Activated T-cell treated with anti-CD3 and anti-CD28 coated beads for 1 hour (primary cell): ENCODE measurements at regions not wholly inside any gene's neighbourhood (a gene's known extent, or its start where the extent isn't known, plus 50 kb on each side); places are given as distances from the start of the nearest gene placed in this dataset.

ENCODE experiments used
- DNase-seq: peaks from one replicate; pipeline ENCODE4 v3.0.0-alpha.2; 2020; ENCODE audit warnings: low read depth

GRCh38 chr6:156046268-156046665 lies 590.6 kb upstream of the NOX3 start:
- DNase-seq: no peak

DNA sequence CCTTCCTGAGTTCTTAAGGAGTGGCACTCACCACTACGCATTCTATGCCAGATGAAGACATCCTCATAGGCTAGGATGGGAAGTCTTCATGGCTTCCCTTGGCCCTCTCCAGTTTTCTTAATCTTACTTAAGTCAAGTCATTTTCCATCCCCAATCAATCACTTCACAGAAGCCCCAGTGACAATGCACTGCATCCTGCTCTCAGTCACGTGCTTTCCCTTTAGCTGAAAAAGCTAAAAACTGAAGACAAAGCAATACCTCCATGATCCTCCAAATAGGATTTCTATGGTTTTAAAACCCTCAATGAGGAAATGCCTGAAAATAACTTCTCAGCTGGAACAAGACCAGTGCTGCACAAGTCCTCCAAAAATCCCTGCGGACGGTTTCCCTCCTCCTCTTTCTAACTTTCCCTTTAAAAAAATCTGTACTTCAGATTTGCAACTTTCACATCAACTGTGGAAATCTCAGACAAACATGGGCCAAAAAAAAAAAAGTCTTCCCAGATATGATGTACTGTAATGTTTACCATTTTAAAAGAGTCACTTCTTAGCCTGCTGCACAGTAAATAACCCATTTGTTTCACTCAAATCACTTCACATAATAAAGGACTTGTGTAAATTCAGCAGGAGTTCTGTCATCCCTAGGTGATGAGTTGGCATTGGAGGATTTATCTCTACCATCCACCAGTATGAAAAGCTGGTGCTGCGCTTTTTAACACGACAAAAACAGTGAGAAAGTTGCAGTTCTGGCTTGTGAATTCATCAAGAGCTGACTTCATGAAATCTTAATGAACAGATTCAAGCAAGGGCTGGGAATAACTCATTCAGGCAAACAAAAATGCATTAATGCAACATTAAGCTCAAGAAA lies 590.0 kb upstream of the NOX3 start:
- DNase-seq: no peak

DNA sequence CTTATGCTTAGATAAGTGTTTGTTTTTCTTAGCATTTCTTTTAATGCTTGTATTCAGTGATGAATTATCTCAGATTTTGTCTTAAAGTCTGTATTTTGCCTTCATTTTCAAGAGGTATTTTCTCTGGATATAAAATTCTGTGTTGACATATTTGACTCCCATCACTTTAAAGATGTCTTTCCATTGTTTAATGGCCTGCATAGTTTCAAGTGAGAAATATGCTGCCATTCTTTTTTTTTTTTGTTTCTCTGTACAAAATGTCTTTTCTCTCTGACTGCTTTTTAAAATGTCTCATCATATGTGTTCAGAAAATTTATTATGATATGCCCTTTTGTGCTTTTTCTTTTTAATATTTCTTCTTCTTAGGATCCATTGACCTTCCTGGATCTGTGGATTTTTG lies 578.0 kb upstream of the NOX3 start:
- no peak for DNase-seq

- no peak for DNase-seq
Measured at GRCh38 chr6:156031516-156031915, 575.9 kb upstream of the NOX3 start.

DNA sequence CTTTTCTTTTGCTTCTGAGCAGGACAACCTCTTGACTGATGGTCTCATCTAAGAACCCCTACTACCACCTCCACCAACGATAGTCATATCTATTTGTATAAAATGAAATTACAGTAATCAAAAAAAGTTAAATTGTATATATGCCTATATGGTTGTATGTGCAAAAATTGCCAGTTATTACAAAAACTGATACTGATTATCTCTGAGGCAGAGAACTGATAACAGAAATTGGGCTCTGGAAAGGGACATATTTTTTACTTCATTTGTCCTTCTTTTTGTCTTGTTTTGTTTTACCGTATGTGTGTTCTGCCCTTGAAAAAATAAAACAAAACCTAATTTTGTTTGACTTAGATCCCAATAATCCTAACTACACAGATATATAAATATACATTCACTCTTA lies 574.4 kb upstream of the NOX3 start:
- no peak for DNase-seq

GRCh38 chr6:156029286-156029985 lies 573.8 kb upstream of the NOX3 start:
- no peak for DNase-seq

DNA sequence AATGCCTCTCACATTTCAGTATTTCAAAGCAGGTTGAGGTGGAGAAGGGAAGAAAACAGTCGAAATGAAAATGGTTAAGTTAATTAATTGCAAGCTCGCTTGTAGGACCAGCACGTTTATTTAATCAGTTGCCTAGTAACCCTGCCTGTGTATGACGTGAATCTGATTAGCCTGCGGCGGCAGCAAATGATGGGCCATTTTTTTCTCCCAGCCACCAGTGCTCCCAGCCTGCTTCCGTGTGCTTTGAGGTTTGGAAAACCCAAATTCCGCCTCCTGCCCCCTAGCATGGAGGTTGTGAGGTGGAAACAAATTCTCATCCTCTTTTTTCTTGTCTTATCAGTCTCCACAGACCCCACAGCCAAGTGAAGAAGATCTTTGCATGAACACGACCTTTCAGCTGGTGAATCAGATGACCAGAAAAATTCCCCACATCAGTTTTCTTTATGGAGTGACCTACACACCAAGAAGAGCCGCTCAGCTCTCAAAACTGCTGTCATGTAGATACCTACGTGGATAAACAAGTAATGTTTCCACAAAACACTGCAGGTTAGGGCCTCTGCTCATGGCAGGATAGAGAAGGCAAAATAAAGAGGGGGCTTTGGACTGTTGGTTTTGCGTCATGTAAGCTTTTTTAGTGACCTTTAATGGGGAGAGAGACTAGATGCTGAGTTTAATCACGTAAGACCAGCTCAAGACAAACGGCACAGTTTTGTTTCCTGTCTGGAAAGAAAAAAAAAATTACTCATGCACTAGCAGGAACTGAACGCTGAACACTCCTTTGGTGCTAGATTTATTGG lies 572.9 kb upstream of the NOX3 start:
- no peak for DNase-seq

- no peak for DNase-seq
Measured at GRCh38 chr6:156027248-156027626, 571.6 kb upstream of the NOX3 start.

- DNase-seq: no peak
Measured at GRCh38 chr6:156026486-156027247, 571.0 kb upstream of the NOX3 start.

- no peak for DNase-seq
Measured at GRCh38 chr6:156024339-156024738, 568.7 kb upstream of the NOX3 start.

GRCh38 chr6:156021746-156022396 lies 566.2 kb upstream of the NOX3 start:
- DNase-seq: no peak

DNA sequence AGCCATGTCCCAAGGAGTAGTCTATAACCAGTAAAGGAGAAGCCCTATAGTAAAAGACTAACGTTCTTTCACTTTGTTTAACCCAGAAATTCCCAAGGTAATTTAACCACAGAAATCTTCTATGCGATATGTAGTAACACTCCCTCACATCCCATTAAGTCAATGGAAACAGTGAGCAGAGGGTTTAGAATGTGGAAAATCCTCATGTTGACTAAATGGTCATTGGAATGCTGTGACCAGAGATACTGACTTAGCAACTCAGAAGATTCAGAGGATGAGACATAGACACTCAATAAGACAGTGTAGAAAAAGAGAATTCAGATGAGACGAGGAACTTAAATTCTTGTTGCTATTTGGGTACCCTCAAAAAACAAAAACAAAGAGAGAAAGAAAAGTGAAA lies 562.2 kb upstream of the NOX3 start:
- DNase-seq: no peak

DNA sequence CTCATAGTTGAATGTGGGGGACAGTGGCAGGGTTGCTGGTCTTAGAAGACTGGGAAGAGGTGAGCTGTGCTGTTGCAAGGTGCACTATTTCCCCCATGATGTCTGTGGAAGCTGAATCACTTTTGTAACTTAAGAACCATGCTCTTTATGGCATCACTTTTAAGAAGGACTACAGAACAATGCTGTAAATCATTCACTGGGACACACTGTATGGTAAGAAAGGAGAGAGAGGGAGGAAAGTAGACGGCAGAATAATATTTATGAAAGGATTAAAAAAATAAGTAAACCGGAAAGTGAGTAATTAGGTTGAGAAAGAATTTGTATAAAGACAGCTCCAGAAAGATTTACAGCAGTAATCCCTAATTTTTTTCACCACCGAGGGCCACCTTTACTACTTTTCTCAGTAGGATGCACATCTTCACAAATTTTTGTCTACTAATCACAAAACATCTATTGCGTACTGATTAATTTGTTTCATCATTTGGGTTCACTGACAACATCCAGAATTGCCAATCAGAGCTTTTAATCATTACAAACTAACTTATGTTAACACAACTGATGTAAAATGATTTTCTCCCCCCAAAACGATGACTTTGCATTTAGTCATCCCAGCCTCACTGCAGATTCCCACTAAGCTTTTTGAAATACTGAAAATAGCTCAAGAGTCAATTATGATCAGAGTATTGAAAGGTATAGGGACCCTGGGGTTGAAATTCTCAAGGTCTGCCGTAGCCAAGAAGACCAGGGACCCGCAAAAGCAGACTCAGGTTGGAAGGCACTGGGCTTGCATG lies 560.7 kb upstream of the NOX3 start:
- DNase-seq: no peak

DNA sequence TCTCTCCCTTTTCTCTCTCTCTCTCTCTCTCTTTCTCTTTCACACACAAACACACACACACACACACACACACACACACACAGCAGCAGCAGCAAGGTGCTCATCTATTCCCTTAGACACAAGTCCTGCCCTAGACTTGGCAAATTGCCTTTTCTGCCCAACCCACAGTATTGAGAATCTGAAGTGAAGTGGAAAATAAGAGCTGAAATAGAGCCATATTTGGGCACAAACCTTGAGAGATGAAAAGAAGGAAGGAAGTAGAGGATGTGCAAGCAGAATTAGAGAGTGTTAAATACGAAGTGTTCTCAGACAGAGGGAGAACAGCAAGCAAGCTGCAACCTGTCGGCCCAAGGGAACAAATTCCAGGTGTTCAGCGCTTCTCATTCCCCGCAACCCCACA lies 557.5 kb upstream of the NOX3 start:
- no peak for DNase-seq

- DNase-seq: no peak
Measured at GRCh38 chr6:156009656-156010055, 554.0 kb upstream of the NOX3 start.

GRCh38 chr6:156004796-156005195 lies 549.2 kb upstream of the NOX3 start:
- no peak for DNase-seq

DNA sequence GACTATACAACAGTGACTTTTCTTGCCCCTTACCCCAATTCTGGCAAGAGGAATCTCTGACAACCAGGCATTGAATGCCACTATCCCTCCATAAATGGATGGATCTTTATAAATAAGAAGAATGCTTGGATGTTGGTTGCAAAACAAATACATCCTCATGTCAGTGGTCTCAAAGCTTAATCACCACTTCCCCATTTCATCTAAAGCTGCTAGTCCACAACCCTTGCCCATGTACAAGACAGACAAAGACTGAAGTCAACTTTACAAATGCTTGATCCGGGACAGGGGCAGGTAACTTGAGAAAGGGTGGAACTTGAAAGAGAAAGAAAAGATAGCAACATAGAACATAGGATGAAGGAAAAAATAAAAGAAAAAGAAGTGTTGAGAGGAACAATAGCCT lies 540.5 kb upstream of the NOX3 start:
- no peak for DNase-seq

DNA sequence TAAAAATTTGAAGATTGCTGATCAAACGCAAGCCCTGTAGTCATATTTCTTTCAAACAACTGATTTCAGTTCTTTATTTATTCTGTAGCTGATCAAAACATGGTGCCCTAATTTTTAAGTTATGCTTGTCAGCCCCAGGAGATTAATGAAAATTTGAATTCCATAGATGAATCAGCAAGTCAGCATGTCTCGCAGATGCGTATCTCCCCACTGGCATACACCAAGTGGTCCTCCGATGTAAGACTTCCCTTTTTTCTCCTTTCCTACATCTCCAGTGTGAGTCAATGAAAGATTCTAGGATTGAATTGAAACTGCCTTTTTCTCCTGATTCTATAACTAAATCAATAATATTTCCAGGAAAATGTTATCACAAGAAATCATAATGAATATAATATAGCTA lies 539.6 kb upstream of the NOX3 start:
- DNase-seq: no peak

GRCh38 chr6:155994086-155994485 lies 538.4 kb upstream of the NOX3 start:
- DNase-seq: no peak

- DNase-seq: no peak
Measured at GRCh38 chr6:155993240-155993639, 537.6 kb upstream of the NOX3 start.

DNA sequence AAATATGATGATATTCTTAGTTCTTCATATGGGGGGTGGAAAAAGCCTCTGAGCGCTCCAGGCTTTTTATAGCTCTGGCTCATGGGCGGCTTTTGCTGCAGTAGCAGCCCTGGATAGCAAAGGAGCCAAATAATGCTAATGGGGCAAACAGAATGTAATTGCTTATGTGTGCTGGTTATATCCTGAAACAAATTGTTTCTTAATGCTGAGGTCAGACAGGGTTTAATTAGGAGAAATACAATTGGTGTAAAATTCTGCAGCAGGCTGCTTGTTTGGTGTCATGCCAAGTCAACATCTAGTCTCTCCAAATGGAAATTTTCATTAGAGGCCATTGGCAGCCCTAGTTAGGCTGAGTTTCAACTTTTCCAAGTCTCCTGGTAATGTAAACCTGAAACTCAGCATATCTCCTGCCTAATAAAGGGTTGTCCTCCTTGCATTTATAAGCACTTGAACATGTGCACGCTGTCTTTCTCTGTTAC lies 530.1 kb upstream of the NOX3 start:
- DNase-seq: no peak
